H1 (cell line): ENCODE measurements at regions not wholly inside any gene's neighbourhood (a gene's known extent, or its start where the extent isn't known, plus 50 kb on each side); places are given as distances from the start of the nearest gene placed in this dataset.

Experiments
- CTCF ChIA-PET: fragments of 300-600 bp; sonication (Branson Sonifier 250); formaldehyde crosslinking; loops from one replicate; lab custom pipeline; 2021; ENCODE audit not compliant: partially characterized antibody; lab: Charles Lee
- POLR2A ChIA-PET: fragments of 300-600 bp; sonication (Branson Sonifier 250); formaldehyde crosslinking; loops from one replicate; lab custom pipeline; 2021; ENCODE audit warnings: inconsistent platforms; ENCODE audit not compliant: partially characterized antibody; lab: Charles Lee
- DNase-seq, 2 experiments: peaks; one replicate each; pipeline versions ENCODE4 v3.0.0 to v3.0.0-alpha.2; 2010 to 2022; ENCODE audit warnings: low spot score in 2 of 2, low read depth in 1 of 2, mixed read lengths in 1 of 2
- FAIRE-seq: peaks from 2 replicates; lab custom pipeline; 2011; peaks lifted over from hg19 to GRCh38; lab: Jason Lieb, UNC
- H2AFZ ChIP-seq: 2 replicates; pipeline ENCODE4 v1.8.1; 2012; ENCODE audit warnings: low read length, inconsistent platforms
- H2AK5ac ChIP-seq: 2 replicates; pipeline ENCODE4 v1.6.1; 2013; ENCODE audit warnings: low read depth, low read length
- H2BK120ac ChIP-seq: replicated peaks from 2 replicates; pipeline ENCODE3; 2013; ENCODE audit warnings: low read depth, low read length, inconsistent platforms
- H2BK12ac ChIP-seq: 2 replicates; pipeline ENCODE4 v1.6.1; 2013; ENCODE audit warnings: low read depth, low read length
- H2BK15ac ChIP-seq: 2 replicates; pipeline ENCODE4 v1.6.1; 2013; ENCODE audit warnings: low read length
- H2BK20ac ChIP-seq: 2 replicates; pipeline ENCODE4 v1.6.1; 2013; ENCODE audit warnings: low read length
- H2BK5ac ChIP-seq: 2 replicates; pipeline ENCODE4 v1.6.1; 2013; ENCODE audit warnings: low read depth, low read length
- H3K14ac ChIP-seq: 2 replicates; pipeline ENCODE4 v1.6.1; 2013; ENCODE audit warnings: inconsistent platforms; ENCODE audit not compliant: insufficient read length
- H3K18ac ChIP-seq: 2 replicates; pipeline ENCODE4 v1.6.1; 2013; ENCODE audit warnings: low read length; ENCODE audit errors: extremely low read depth
- H3K23ac ChIP-seq: 2 replicates; pipeline ENCODE4 v1.6.1; 2013; ENCODE audit warnings: inconsistent platforms; ENCODE audit not compliant: insufficient read length
- H3K23me2 ChIP-seq: 2 replicates; pipeline ENCODE4 v1.6.1; 2013; ENCODE audit warnings: low read depth, low read length
- H3K27ac ChIP-seq: 2 replicates; pipeline ENCODE4 v1.6.1; 2011; ENCODE audit warnings: low read depth, low read length, inconsistent platforms
- H3K27me3 ChIP-seq, 4 experiments: replicated peaks in 1 of 4; 1 replicate in 1 of 4; 2 replicates in 3 of 4; pipeline versions ENCODE4 v1.6.1 to v1.8.1; 2011 to 2013; ENCODE audit warnings: low read length in 3 of 4, mild to moderate bottlenecking in 3 of 4, inconsistent platforms in 2 of 4, mixed read lengths in 2 of 4, moderate library complexity in 1 of 4; ENCODE audit not compliant: control insufficient read depth in 3 of 4, insufficient read depth in 3 of 4; ENCODE audit errors: extremely low read depth in 1 of 4
- H3K36me3 ChIP-seq, 4 experiments: 2 replicates each; pipeline versions ENCODE4 v1.6.1 to v1.8.1; 2011 to 2013; ENCODE audit warnings: mild to moderate bottlenecking in 4 of 4, low read length in 3 of 4, moderate library complexity in 2 of 4, control low read depth in 1 of 4, inconsistent platforms in 1 of 4; ENCODE audit not compliant: insufficient read depth in 4 of 4, control insufficient read depth in 2 of 4
- H3K4ac ChIP-seq: replicated peaks from 2 replicates; pipeline ENCODE3; 2013; ENCODE audit warnings: low read length, low read depth, mixed read lengths, inconsistent platforms; ENCODE audit not compliant: insufficient read length
- H3K4me1 ChIP-seq, 4 experiments: replicated peaks in 1 of 4; 1 replicate in 1 of 4; 2 replicates in 3 of 4; pipeline versions ENCODE4 v1.6.1 to v1.8.1; 2011 to 2013; ENCODE audit warnings: low read length in 3 of 4, inconsistent platforms in 2 of 4, mixed read lengths in 1 of 4; ENCODE audit not compliant: insufficient read depth in 4 of 4, control insufficient read depth in 3 of 4
- H3K4me2 ChIP-seq, 2 experiments: 2 replicates each; pipeline versions ENCODE4 v1.6.1 to v1.8.1; 2011 to 2013; ENCODE audit warnings: low read depth in 2 of 2, low read length in 2 of 2, control low read depth in 1 of 2, inconsistent platforms in 1 of 2, mild to moderate bottlenecking in 1 of 2; ENCODE audit not compliant: insufficient read depth in 1 of 2
- H3K4me3 ChIP-seq, 4 experiments: fragments of 200-600, 300-600 bp in 1 of 4; sonication (generic), shearing (Covaris generic), sonication (Bioruptor Twin) in 1 of 4; 2 replicates each; pipeline versions ENCODE4 v1.5.1 to v1.8.1; 2011 to 2016; ENCODE audit warnings: low read length in 4 of 4, low read depth in 3 of 4, control low read depth in 2 of 4, inconsistent platforms in 2 of 4, mild to moderate bottlenecking in 2 of 4, mixed read lengths in 1 of 4, moderate library complexity in 1 of 4; ENCODE audit not compliant: insufficient read depth in 2 of 4; ENCODE audit errors: extremely low read depth in 1 of 4
- H3K56ac ChIP-seq: replicated peaks from 2 replicates; pipeline ENCODE3; 2013; ENCODE audit warnings: low read depth, mild to moderate bottlenecking, mixed read lengths, low read length, inconsistent platforms; ENCODE audit not compliant: insufficient read length
- H3K79me1 ChIP-seq: 2 replicates; pipeline ENCODE4 v1.6.1; 2013; ENCODE audit warnings: low read depth, low read length, control low read depth
- H3K79me2 ChIP-seq, 2 experiments: 2 replicates each; pipeline versions ENCODE4 v1.6.1 to v1.8.1; 2012 to 2013; ENCODE audit warnings: low read length in 2 of 2, mild to moderate bottlenecking in 2 of 2, inconsistent platforms in 1 of 2; ENCODE audit not compliant: insufficient read depth in 2 of 2, control insufficient read depth in 1 of 2
- H3K9ac ChIP-seq, 4 experiments: replicated peaks in 1 of 4; 1 replicate in 1 of 4; 2 replicates in 3 of 4; pipeline versions ENCODE4 v1.6.1 to v1.8.1; 2011 to 2013; ENCODE audit warnings: low read depth in 3 of 4, low read length in 3 of 4, control low read depth in 2 of 4, mild to moderate bottlenecking in 2 of 4, moderate library complexity in 2 of 4, inconsistent platforms in 1 of 4; ENCODE audit errors: extremely low read depth in 1 of 4
- H3K9me3 ChIP-seq, 2 experiments: 2 replicates each; pipeline versions ENCODE4 v1.6.1 to v1.8.1; 2012 to 2013; ENCODE audit warnings: mild to moderate bottlenecking in 2 of 2, moderate library complexity in 2 of 2, control low read depth in 1 of 2, inconsistent platforms in 1 of 2, low read depth in 1 of 2, low read length in 1 of 2, mixed read lengths in 1 of 2; ENCODE audit not compliant: insufficient read depth in 2 of 2
- H4K20me1 ChIP-seq, 2 experiments: replicated peaks in 1 of 2; 2 replicates each; pipeline versions ENCODE3 to v1.8.1; 2011 to 2013; ENCODE audit warnings: inconsistent platforms in 2 of 2, low read length in 2 of 2, mild to moderate bottlenecking in 1 of 2; ENCODE audit not compliant: insufficient read depth in 2 of 2, control insufficient read depth in 1 of 2
- H4K5ac ChIP-seq: 2 replicates; pipeline ENCODE4 v1.6.1; 2013; ENCODE audit warnings: low read length, low read depth, mixed read lengths, inconsistent platforms; ENCODE audit not compliant: insufficient read length
- H4K8ac ChIP-seq: 2 replicates; pipeline ENCODE4 v1.8.0; 2013; ENCODE audit warnings: mild to moderate bottlenecking, moderate library complexity, low read length, inconsistent platforms; ENCODE audit not compliant: insufficient read depth; ENCODE audit errors: extremely low read depth
- H4K91ac ChIP-seq: replicated peaks from 2 replicates; pipeline ENCODE3; 2013; ENCODE audit warnings: low read length, mixed read lengths, inconsistent platforms; ENCODE audit not compliant: insufficient read length
- BCL11A ChIP-seq, 2 experiments: IDR thresholded peaks; one replicate each; pipeline ENCODE4 v1.6.1; 2011; ENCODE audit warnings: low read depth in 2 of 2, low read length in 2 of 2, mild to moderate bottlenecking in 2 of 2
- BRCA1 ChIP-seq: IDR thresholded peaks from 2 replicates; pipeline ENCODE4 v1.6.1; 2012; ENCODE audit warnings: low read depth, low read length, improper control_type of control experiment
- GABPA ChIP-seq: IDR thresholded peaks from 2 replicates; pipeline ENCODE4 v1.6.1; 2011; ENCODE audit warnings: mild to moderate bottlenecking, low read length, moderate library complexity, borderline replicate concordance; ENCODE audit not compliant: insufficient read depth
- RBBP5 ChIP-seq: IDR thresholded peaks from 2 replicates; pipeline ENCODE4 v1.7.1; 2012; ENCODE audit warnings: low read depth, mild to moderate bottlenecking, inconsistent platforms, low read length, moderate library complexity, borderline replicate concordance
- SIX5 ChIP-seq: IDR thresholded peaks from 2 replicates; pipeline ENCODE4 v1.6.1; 2011; ENCODE audit warnings: mild to moderate bottlenecking, low read depth, low read length
- SP1 ChIP-seq: IDR thresholded peaks from 2 replicates; pipeline ENCODE4 v1.6.1; 2011; ENCODE audit warnings: low read depth, low read length
- TEAD4 ChIP-seq: IDR thresholded peaks from 2 replicates; pipeline ENCODE4 v1.6.1; 2012; ENCODE audit warnings: low read depth, low read length, inconsistent platforms, mixed read lengths
- ZNF274 ChIP-seq: IDR thresholded peaks from 2 replicates; pipeline ENCODE4 v1.7.0; 2012; ENCODE audit warnings: low read length, borderline replicate concordance; ENCODE audit errors: extremely low read depth
- WGBS, 2 experiments: shearing (Covaris generic) in 1 of 2; methylation state at CpG; one replicate each; pipeline versions ENCODE4 v1.1.6 to v1.1.7; 2013 to 2015; ENCODE audit warnings: low lambda C conversion rate in 2 of 2, mixed read lengths in 2 of 2, inconsistent platforms in 1 of 2, low coverage in 1 of 2, missing lambda C conversion rate in 1 of 2; ENCODE audit not compliant: insufficient replicate concordance in 2 of 2, insufficient coverage in 1 of 2, insufficient read length in 1 of 2; ENCODE audit errors: extremely low coverage in 1 of 2, missing lambda C conversion rate in 1 of 2; 5-methylcytosine and 5-hydroxymethylcytosine counted together

DNA sequence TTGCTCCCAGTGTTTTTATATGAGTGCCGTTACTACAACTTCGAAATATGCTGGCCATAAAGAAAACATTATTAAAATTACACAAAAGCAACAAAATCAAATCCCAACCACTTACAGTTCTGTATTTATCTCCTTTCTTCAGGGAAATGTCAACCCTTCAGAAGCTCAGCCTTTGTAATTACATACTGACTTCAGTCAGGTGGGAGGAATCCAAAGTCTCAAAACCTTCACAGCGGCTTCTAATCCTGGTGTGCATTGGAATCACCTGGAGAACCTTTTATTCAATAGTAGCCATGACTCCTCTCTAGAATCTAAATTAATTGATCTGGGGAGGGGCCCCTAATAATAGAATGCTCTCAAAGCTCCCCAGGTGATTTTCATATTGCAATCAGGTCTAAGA lies 463.7 kb upstream of the ARHGEF26 start:
- Histone ChIP-seq H4K5ac (no peak overlapping the region), H2BK120ac (no peak overlapping the region), H4K91ac (no peak overlapping the region), H4K20me1 (no peaks in the 10 kb centered on the region), H2AFZ (no peak overlapping the region), H3K27me3 (no peaks in the 10 kb centered on the region), H3K4me2 (no peak overlapping the region), H3K23ac (no peak overlapping the region), H2BK20ac (no peak overlapping the region), H3K23me2 (no peaks in the 10 kb centered on the region), H3K9me3 (no peaks in the 10 kb centered on the region), H3K27ac (no peak overlapping the region), H2BK12ac (no peak overlapping the region), H3K4me3 (no peak overlapping the region), H3K79me1 (no peaks in the 10 kb centered on the region), H4K8ac (no peak overlapping the region), H3K14ac (no peak overlapping the region), H2BK5ac (no peak overlapping the region), H2BK15ac (no peak overlapping the region), H3K56ac (no peak overlapping the region), H2AK5ac (no peak overlapping the region), H3K18ac (no peak overlapping the region), H3K79me2 (no peaks in the 10 kb centered on the region), H3K9ac (no peak overlapping the region), H3K4me1 (no peaks in the 10 kb centered on the region), H3K36me3 (no peaks in the 10 kb centered on the region), H3K4ac (no peak overlapping the region)
- POLR2A ChIA-PET: no interaction called here
- FAIRE-seq (no peak), DNase-seq (no peak)
- CTCF ChIA-PET: interaction anchor here (1.0 kb wide), 1 partner anchor 8 kb away, joined by 3 read pairs; no protein-coding TSS in a partner anchor
- 96% methylated on average over 3 of the region's 3 CpGs; no CpG with 5 or more reads in 1 of the 2 experiments for WGBS, 2 experiments
- TF ChIP-seq TEAD4: no peak
- TF ChIP-seq BCL11A (IDR thresholded peaks at IDR 0.05; ENCODE audit: low read depth in 2 of 2, low read length in 2 of 2): no peak
- TF ChIP-seq GABPA: no peak
- no peak for TF ChIP-seq SP1
- no peak for TF ChIP-seq RBBP5
- no peak for TF ChIP-seq BRCA1
- TF ChIP-seq SIX5: no peak
- TF ChIP-seq ZNF274: no peak
